ENCODE measurements at regions not wholly inside any gene's neighbourhood (a gene's known extent, or its start where the extent isn't known, plus 50 kb on each side); places are given as distances from the start of the nearest gene placed in this dataset.
A peak's percentile ranks its signal among the peaks of the same experiment; 100 is the strongest.

GRCh38 chr1:30120245-30121000 lies 603.0 kb downstream of the MATN1 start:
- in situ Hi-C loops (cut with HindIII; ENCODE audit: low pct_ligation_motif_present, low sequenced_read_pairs): no loop called here
- H3K36me3 ChIP-seq (replicated peaks): no peaks in the 10 kb centered on the region
- H3K27ac ChIP-seq: no peak overlapping the region
- DNase-seq: no peak
- TF ChIP-seq CTCF (IDR thresholded peaks at IDR 0.05; ENCODE audit: low read depth, low read length, missing control alignments): no peak
- no peaks in the 10 kb centered on the region for H3K27me3 ChIP-seq (replicated peaks)
- H3K4me3 ChIP-seq (ENCODE audit: low read depth, low read length): no peak overlapping the region

GRCh38 chr1:30117685-30118084 lies 605.7 kb downstream of the MATN1 start:
- in situ Hi-C loops (cut with HindIII; ENCODE audit: low pct_ligation_motif_present, low sequenced_read_pairs): no loop called here
- no peaks in the 10 kb centered on the region for H3K36me3 ChIP-seq (replicated peaks)

GRCh38 chr1:30111431-30111830 lies 612.0 kb downstream of the MATN1 start:
- in situ Hi-C loops (cut with HindIII; ENCODE audit: low pct_ligation_motif_present, low sequenced_read_pairs): no loop called here

More at GRCh38 chr1:30117685-30118084, 605.7 kb downstream of the MATN1 start:
- TF ChIP-seq CTCF (IDR thresholded peaks at IDR 0.05; ENCODE audit: low read depth, low read length, missing control alignments): no peak
- no peak overlapping the region for H3K27ac ChIP-seq
- H3K4me3 ChIP-seq (ENCODE audit: low read depth, low read length): no peak overlapping the region
- no peaks in the 10 kb centered on the region for H3K27me3 ChIP-seq (replicated peaks)
- DNase-seq: no peak

GRCh38 chr1:30110846-30111245 lies 612.5 kb downstream of the MATN1 start:
- H3K27me3 ChIP-seq (replicated peaks): peaks cover 9% of the 10 kb centered on the region
- H3K36me3 ChIP-seq (replicated peaks): no peaks in the 10 kb centered on the region
- no peak overlapping the region for H3K27ac ChIP-seq
- TF ChIP-seq CTCF (IDR thresholded peaks at IDR 0.05; ENCODE audit: low read depth, low read length, missing control alignments): no peak
- H3K4me3 ChIP-seq (ENCODE audit: low read depth, low read length): no peak overlapping the region
- no peak for DNase-seq
- in situ Hi-C loops (cut with HindIII; ENCODE audit: low pct_ligation_motif_present, low sequenced_read_pairs): no loop called here

More at GRCh38 chr1:30111431-30111830, 612.0 kb downstream of the MATN1 start:
- H3K27me3 ChIP-seq (replicated peaks): peaks cover 9% of the 10 kb centered on the region
- TF ChIP-seq CTCF (IDR thresholded peaks at IDR 0.05; ENCODE audit: low read depth, low read length, missing control alignments): peak; percentile 78
- no peak overlapping the region for H3K27ac ChIP-seq
- no peaks in the 10 kb centered on the region for H3K36me3 ChIP-seq (replicated peaks)
- peak; percentile 35 for DNase-seq
- H3K4me3 ChIP-seq (ENCODE audit: low read depth, low read length): no peak overlapping the region

GRCh38 chr1:30109853-30110252 lies 613.5 kb downstream of the MATN1 start:
- DNase-seq: no peak
- peaks cover 9% of the 10 kb centered on the region for H3K27me3 ChIP-seq (replicated peaks)
- no peak overlapping the region for H3K4me3 ChIP-seq (ENCODE audit: low read depth, low read length)
- H3K36me3 ChIP-seq (replicated peaks): no peaks in the 10 kb centered on the region
- H3K27ac ChIP-seq: no peak overlapping the region
- in situ Hi-C loops (cut with HindIII; ENCODE audit: low pct_ligation_motif_present, low sequenced_read_pairs): no loop called here
- no peak for TF ChIP-seq CTCF (IDR thresholded peaks at IDR 0.05; ENCODE audit: low read depth, low read length, missing control alignments)

GRCh38 chr1:30108186-30108585 lies 615.2 kb downstream of the MATN1 start:
- TF ChIP-seq CTCF (IDR thresholded peaks at IDR 0.05; ENCODE audit: low read depth, low read length, missing control alignments): no peak
- H3K27me3 ChIP-seq (replicated peaks): peaks cover 9% of the 10 kb centered on the region
- in situ Hi-C loops (cut with HindIII; ENCODE audit: low pct_ligation_motif_present, low sequenced_read_pairs): no loop called here

More at GRCh38 chr1:30108186-30108585, 615.2 kb downstream of the MATN1 start:
- DNase-seq: no peak
- Histone ChIP-seq H3K4me3 (ENCODE audit: low read depth, low read length) (no peak overlapping the region), H3K36me3 (replicated peaks) (no peaks in the 10 kb centered on the region), H3K27ac (no peak overlapping the region)
